ENCODE measurements at regions not wholly inside any gene's neighbourhood (a gene's known extent, or its start where the extent isn't known, plus 50 kb on each side); places are given as distances from the start of the nearest gene placed in this dataset.

GRCh38 chr11:29527391-29527936, 489.4 kb downstream of the KCNA4 start:
- intact Hi-C loops (cut with micrococcal nuclease), result no loop called here
- DNase-seq (no peak), ATAC-seq (peak; percentile 47)

- intact Hi-C loops (cut with micrococcal nuclease), result no loop called here
- DNase-seq, result no peak
- ATAC-seq, result no peak
Measured at GRCh38 chr11:29518389-29519174, 498.2 kb downstream of the KCNA4 start.

- no peak for DNase-seq
- ATAC-seq, result no peak
- intact Hi-C loops (cut with micrococcal nuclease), result no loop called here
Measured at GRCh38 chr11:29511394-29511793, 505.4 kb downstream of the KCNA4 start.

GRCh38 chr11:29507376-29507775, 509.5 kb downstream of the KCNA4 start:
- ATAC-seq, result no peak
- no peak for DNase-seq
- intact Hi-C loops (cut with micrococcal nuclease), result no loop called here

GRCh38 chr11:29495676-29496075, 521.2 kb downstream of the KCNA4 start:
- no peak for ATAC-seq
- intact Hi-C loops (cut with micrococcal nuclease), result no loop called here

GRCh38 chr11:29490938-29491337, 525.9 kb downstream of the KCNA4 start:
- ATAC-seq (no peak), DNase-seq (no peak)
- intact Hi-C loops (cut with micrococcal nuclease), result no loop called here

More at GRCh38 chr11:29495676-29496075, 521.2 kb downstream of the KCNA4 start:
- no peak for DNase-seq

GRCh38 chr11:29486301-29486700, 530.5 kb downstream of the KCNA4 start:
- ATAC-seq (no peak), DNase-seq (no peak)
- intact Hi-C loops (cut with micrococcal nuclease), result no loop called here

DNA sequence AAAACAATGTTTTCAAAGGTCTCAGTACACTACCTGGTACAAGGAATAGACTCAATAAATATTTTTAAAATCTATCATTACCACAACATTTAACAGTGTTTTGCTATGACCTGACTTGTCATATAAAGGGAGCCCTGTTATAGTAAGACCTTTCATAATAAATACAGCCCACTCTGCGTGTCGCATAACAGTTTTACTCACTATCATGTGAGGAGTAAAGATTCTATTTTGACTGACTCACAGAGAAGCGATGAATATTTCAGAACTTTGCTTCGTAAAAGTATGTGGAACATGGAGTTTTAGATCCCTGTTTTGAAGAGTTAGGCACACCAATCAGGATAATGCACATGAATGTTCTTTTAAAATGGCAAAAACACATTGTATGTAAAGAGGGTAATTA, 531.2 kb downstream of the KCNA4 start:
- intact Hi-C loops (cut with micrococcal nuclease), result no loop called here
- no peak for ATAC-seq
- DNase-seq, result no peak

GRCh38 chr11:29484548-29484947, 532.3 kb downstream of the KCNA4 start:
- no peak for ATAC-seq
- no peak for DNase-seq
- intact Hi-C loops (cut with micrococcal nuclease), result no loop called here

DNA sequence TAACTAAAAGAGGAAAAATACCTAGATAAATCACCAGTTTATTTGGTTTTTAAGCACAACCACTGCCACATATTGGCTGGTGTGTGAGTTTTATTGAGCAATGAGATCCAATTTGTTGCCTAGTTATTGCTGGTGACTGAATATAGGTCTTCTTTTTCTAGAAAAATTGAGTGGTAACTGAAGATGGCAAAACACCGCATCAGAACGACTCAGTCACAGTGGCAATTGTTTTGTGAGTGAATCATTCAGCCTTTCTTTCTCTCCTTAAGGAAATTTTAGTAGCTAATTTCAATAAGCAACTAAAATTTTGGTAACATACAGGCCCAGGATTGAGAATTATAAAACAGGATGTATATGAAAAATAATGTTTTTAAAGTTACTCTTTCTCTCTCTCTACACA, 533.0 kb downstream of the KCNA4 start:
- ATAC-seq (no peak), DNase-seq (no peak)
- intact Hi-C loops (cut with micrococcal nuclease), result no loop called here

DNA sequence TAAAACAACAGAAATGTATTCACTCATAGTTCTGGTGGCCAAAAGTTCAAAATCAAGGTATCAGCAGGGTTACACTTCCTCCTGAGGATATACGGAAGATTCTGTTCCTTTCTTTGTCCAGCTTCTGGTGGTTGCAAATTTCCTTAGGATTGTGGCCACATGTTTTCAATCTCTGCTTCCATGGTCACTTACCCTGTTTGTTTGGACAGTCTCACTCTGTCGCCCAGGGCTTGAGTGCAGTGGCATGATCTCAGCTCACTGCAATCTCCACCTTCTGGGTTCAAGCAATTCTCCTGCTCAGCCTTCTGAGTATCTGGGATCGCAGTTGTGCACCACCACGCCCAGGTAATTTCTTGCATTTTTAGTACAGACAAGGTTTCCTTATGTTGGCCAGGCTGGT, 534.3 kb downstream of the KCNA4 start:
- DNase-seq (no peak), ATAC-seq (no peak)
- intact Hi-C loops (cut with micrococcal nuclease), result no loop called here

- no peak for DNase-seq
- intact Hi-C loops (cut with micrococcal nuclease), result no loop called here
- peak; percentile 15 for ATAC-seq
Measured at GRCh38 chr11:29481738-29482137, 535.1 kb downstream of the KCNA4 start.

DNA sequence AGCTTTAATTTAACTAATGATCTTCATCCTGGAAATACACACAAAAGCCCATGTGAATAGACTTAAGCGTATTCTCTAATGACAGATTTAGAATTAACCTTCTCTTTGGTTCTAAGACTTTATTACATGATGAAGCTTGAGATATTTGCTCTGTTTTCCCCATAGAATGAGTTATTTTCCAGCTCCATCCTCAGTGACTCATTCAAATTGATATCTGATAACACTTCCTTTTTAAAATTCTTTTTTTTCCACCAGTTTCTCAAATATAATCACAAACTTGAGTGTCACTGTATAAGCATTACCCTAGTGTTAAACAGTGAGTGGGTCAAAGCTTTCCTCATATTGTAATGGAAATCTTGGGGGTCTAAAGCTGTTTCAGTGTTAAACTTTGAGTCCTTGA, 535.8 kb downstream of the KCNA4 start:
- intact Hi-C loops (cut with micrococcal nuclease), result no loop called here
- DNase-seq (no peak), ATAC-seq (no peak)

GRCh38 chr11:29458252-29458651, 558.6 kb downstream of the KCNA4 start:
- no peak for ATAC-seq
- DNase-seq, result no peak
- intact Hi-C loops (cut with micrococcal nuclease), result no loop called here

DNA sequence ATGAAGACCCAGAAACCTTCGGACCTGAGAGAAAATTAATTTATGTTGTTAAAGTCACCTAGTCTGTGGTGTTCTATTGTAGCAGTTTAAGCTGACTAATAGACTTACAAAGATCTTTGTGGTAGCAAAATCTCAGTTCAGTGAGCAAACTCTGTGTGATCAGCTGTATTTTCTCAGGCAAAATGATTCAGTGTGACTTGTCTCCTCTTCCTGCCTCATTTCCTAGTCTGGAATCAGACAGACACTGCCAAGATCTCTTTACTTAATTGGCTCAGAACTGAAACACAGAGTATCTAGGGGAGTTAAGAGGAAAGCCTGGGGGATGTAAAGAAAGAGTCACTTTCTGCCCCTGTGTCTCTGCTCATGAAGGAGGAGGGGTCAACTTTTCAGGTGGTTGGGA, 564.7 kb downstream of the KCNA4 start:
- intact Hi-C loops (cut with micrococcal nuclease), result no loop called here
- DNase-seq (no peak), ATAC-seq (no peak)

DNA sequence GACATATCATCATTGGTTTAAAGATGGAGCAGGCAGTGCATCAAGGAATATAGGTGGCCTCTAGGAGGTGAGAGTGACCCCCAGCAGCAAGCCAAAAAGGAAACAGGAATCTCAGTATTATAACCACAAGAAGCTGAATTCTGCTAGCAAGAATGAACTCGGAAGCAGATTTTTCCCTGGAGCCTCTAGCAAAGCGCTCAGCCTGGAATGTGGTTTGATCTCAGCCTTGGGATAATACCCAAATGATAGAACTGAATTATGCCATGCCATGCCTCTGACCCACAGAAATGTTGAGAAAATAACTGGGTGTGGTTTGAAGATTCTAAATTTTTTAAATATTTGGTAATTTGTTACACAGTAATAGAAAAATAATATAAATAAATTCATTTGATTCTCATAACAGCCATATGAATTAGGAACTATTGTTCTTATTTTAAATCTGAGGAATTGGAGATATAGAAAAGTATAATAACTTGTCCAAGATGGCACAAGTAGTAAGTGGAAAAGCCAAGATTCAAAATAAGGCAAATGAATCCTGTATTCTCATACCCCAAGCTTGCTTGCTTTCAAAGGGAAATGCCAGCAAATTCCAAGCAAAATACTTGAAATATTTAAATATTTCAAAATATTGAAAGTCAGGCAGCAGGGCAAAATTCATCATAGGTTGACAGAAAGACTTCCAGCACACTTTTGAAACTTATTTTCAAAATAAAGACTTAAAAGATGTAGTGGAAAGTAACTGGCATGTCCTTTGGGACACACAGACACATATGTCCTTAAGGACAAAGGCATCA, 567.4 kb downstream of the KCNA4 start:
- DNase-seq (no peak), ATAC-seq (no peak)
- intact Hi-C loops (cut with micrococcal nuclease), result loop anchor here (5.0 to 10.0 kb wide), 2 partner anchors 395 to 488 kb away; no protein-coding TSS in a partner anchor

GRCh38 chr11:29448246-29448877, 568.5 kb downstream of the KCNA4 start:
- intact Hi-C loops (cut with micrococcal nuclease), result loop anchor here (5.0 to 10.0 kb wide), 2 partner anchors 396 to 489 kb away; no protein-coding TSS in a partner anchor
- peak; percentile 56 for ATAC-seq
- no peak for DNase-seq

GRCh38 chr11:29447821-29448220, 569.0 kb downstream of the KCNA4 start:
- ATAC-seq (no peak), DNase-seq (no peak)
- intact Hi-C loops (cut with micrococcal nuclease), result loop anchor here (5.0 to 10.0 kb wide), 2 partner anchors 397 to 489 kb away; no protein-coding TSS in a partner anchor

DNA sequence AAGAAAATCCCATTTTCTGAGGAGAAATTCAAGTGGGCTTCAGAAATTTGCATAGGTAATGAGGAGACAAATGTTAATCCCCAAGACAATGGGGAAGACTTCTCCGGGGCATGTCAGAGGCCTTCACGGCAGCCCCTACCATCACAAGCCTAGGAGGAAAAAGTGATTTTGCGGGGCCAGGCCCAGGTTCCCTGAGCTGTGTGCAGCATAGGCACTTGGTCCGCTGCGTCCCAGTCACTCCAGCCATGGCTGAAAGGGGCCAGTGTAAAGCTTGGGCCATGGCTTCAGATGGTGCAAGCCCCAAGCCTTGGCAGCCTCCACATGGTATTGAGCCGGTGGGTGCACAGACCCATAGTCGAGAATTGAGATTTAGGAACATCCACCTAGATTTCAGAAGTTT, 570.7 kb downstream of the KCNA4 start:
- ATAC-seq (no peak), DNase-seq (no peak)
- intact Hi-C loops (cut with micrococcal nuclease), result loop anchor here (5.0 to 10.0 kb wide), 2 partner anchors 399 to 491 kb away; no protein-coding TSS in a partner anchor

All from left ventricle myocardium superior (tissue), 1 donor.